ENCODE measurements at regions not wholly inside any gene's neighbourhood (a gene's known extent, or its start where the extent isn't known, plus 50 kb on each side); places are given as distances from the start of the nearest gene placed in this dataset.

DNA sequence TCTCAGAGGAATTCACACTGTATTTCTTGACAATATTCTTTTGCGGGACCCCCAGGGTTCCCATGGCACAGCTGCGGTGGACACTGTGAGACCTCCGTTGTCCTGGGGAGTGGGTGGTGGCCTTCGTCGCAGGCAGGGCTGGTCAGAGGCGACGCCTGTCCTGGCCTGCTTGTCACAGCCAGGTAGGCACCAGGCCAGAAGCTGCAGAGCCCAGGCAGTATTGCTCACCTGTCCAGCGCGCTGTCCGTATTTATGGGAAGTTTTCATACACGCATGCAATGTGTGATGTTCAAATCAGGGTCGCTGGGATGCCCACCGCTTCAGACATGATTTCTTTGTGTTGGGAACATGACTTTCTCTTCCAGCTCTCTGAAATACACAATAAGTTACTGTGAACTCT is 126.6 kb downstream of the RTP5 start:
- CTCF ChIA-PET = no interaction called here
- TF ChIP-seq HDGF (IDR thresholded peaks at IDR 0.05; ENCODE audit: borderline replicate concordance) (no peak), ELF4 (IDR thresholded peaks at IDR 0.05) (no peak), SP1 (IDR thresholded peaks at IDR 0.05) (no peak), SUZ12 (IDR thresholded peaks at IDR 0.05) (no peak)
- POLR2A ChIA-PET = no interaction called here
- DNase-seq (ENCODE audit: extremely low spot score) = no peak

DNA sequence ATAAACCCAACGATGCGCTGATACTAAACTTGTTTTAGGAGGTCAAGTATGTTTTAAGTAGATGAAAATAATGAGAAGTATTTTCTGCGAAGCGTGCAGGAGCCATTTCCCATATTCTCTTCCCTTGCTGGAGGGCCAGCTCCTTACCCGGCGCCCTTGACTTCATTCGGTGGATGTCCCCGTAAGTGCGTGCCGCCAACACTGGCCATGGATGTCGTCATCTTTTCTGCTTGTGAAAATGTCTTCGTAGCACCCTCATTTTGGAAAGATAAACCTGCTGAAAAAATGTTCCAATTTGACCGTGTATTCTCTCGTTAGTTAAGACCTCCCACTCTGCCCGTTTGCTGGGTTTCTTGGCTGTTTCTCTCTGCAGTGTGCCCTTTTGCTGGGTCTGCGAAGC is 127.5 kb downstream of the RTP5 start:
- TF ChIP-seq, protein P1, sequence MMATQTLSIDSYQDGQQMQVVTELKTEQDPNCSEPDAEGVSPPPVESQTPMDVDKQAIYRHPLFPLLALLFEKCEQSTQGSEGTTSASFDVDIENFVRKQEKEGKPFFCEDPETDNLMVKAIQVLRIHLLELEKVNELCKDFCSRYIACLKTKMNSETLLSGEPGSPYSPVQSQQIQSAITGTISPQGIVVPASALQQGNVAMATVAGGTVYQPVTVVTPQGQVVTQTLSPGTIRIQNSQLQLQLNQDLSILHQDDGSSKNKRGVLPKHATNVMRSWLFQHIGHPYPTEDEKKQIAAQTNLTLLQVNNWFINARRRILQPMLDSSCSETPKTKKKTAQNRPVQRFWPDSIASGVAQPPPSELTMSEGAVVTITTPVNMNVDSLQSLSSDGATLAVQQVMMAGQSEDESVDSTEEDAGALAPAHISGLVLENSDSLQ (IDR thresholded peaks at IDR 0.05) = no peak
- TF ChIP-seq BHLHE40 (IDR thresholded peaks at IDR 0.05; ENCODE audit: borderline replicate concordance) (no peak), HDGF (IDR thresholded peaks at IDR 0.05; ENCODE audit: borderline replicate concordance) (no peak), LEF1 (IDR thresholded peaks at IDR 0.05; ENCODE audit: borderline replicate concordance) (no peak), FOXM1 (IDR thresholded peaks at IDR 0.05; ENCODE audit: borderline replicate concordance) (no peak), FOXK2 (IDR thresholded peaks at IDR 0.05) (no peak), SP1 (IDR thresholded peaks at IDR 0.05) (no peak), TARDBP (IDR thresholded peaks at IDR 0.05) (no peak), FOXA1 (IDR thresholded peaks at IDR 0.05) (no peak), ELF4 (IDR thresholded peaks at IDR 0.05) (no peak), CTBP1 (IDR thresholded peaks at IDR 0.05; ENCODE audit: borderline replicate concordance) (no peak), L3MBTL2 (conservative IDR thresholded peaks at IDR 0.05) (no peak), ZNF384 (IDR thresholded peaks at IDR 0.05) (no peak), NFRKB (IDR thresholded peaks at IDR 0.05) (no peak), ARNT (IDR thresholded peaks at IDR 0.05) (no peak), SUZ12 (IDR thresholded peaks at IDR 0.05) (no peak)
- POLR2A ChIA-PET = no interaction called here
- DNase-seq (ENCODE audit: extremely low spot score) = no peak
- CTCF ChIA-PET = no interaction called here

DNA sequence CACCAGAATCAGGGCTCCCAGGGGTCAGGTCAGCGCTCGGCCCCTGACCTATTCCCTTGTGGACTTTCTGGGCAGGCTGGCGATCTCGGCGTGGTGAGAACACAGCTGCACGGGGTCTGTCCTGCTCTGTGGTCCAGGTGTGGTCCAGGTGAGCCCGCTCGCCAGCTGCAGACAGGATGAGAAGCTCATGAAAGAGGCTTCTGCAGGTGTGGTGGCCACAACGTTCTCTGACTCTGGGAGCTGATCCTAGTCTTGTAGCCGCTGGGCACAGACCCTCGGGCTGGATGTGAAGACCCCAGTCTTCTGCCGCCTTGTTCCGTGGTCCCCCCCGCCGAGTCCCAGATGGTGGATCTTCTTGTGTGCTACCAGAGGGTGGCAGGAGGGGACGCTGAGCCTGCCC is 129.7 kb downstream of the RTP5 start:
- TF ChIP-seq ELF4 (IDR thresholded peaks at IDR 0.05) (no peak), LEF1 (IDR thresholded peaks at IDR 0.05; ENCODE audit: borderline replicate concordance) (no peak), CTBP1 (IDR thresholded peaks at IDR 0.05; ENCODE audit: borderline replicate concordance) (no peak), L3MBTL2 (conservative IDR thresholded peaks at IDR 0.05) (no peak), FOXK2 (IDR thresholded peaks at IDR 0.05) (no peak), SP1 (IDR thresholded peaks at IDR 0.05) (no peak), TARDBP (IDR thresholded peaks at IDR 0.05) (no peak), NFRKB (IDR thresholded peaks at IDR 0.05) (no peak)
- TF ChIP-seq, protein P1 (IDR thresholded peaks at IDR 0.05) = no peak
- ChIA-PET CTCF (no interaction called here), POLR2A (no interaction called here)
- DNase-seq (ENCODE audit: extremely low spot score) = no peak

DNA sequence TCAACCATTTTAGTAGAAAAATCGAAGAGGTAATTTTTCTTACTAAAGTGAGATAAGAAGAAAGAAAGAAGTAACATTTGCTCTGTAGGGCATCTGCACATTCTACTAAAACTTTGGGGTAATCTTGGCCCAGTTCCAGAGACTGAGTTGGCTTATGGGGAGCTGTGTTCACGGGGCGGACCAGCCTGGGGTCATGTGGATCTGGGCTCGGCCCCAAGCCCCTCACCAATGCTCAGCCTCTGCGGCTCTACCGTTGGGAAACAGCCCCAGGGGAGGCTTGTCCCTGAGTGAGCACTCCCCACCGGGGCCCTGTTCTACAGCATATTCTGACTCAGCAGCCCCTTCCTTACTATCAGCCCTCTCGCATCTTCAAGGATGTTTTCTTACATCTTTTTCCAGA is 132.3 kb downstream of the RTP5 start:
- no peak for DNase-seq (ENCODE audit: extremely low spot score)
- ChIA-PET CTCF (no interaction called here), POLR2A (no interaction called here)
- TF ChIP-seq CTBP1 (IDR thresholded peaks at IDR 0.05; ENCODE audit: borderline replicate concordance) (no peak), LEF1 (IDR thresholded peaks at IDR 0.05; ENCODE audit: borderline replicate concordance) (no peak), ARNT (IDR thresholded peaks at IDR 0.05) (no peak), NFRKB (IDR thresholded peaks at IDR 0.05) (no peak), L3MBTL2 (conservative IDR thresholded peaks at IDR 0.05) (no peak), FOXK2 (IDR thresholded peaks at IDR 0.05) (no peak), TARDBP (IDR thresholded peaks at IDR 0.05) (no peak), ELF4 (IDR thresholded peaks at IDR 0.05) (no peak), ZNF384 (IDR thresholded peaks at IDR 0.05) (no peak), HDGF (IDR thresholded peaks at IDR 0.05; ENCODE audit: borderline replicate concordance) (no peak), SUZ12 (IDR thresholded peaks at IDR 0.05) (no peak), BHLHE40 (IDR thresholded peaks at IDR 0.05; ENCODE audit: borderline replicate concordance) (no peak), SP1 (IDR thresholded peaks at IDR 0.05) (no peak), FOXA1 (IDR thresholded peaks at IDR 0.05) (no peak), FOXM1 (IDR thresholded peaks at IDR 0.05; ENCODE audit: borderline replicate concordance) (no peak)
- TF ChIP-seq, protein P1 (IDR thresholded peaks at IDR 0.05) = no peak

DNA sequence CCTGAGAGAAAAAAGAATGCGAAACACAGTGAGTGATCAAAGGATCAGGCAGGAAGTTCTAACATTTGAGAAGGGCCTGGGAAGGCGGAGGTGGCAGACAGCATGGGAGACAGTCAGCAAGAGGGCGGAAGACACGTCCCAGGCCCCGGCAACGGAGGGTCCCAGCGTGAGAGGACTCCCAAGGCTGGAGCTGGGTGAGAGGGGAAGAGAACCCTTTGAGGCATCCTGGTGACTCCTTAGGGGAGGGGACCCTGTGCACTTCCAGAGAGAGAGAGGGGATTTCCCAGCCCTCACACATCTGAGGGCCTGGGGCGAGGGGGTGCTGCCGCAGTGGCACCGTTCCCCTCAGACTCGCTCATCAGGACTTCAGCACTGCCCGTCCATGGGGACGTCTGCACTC is 133.4 kb downstream of the RTP5 start:
- POLR2A ChIA-PET = no interaction called here
- CTCF ChIA-PET = no interaction called here
- no peak for TF ChIP-seq LEF1 (IDR thresholded peaks at IDR 0.05; ENCODE audit: borderline replicate concordance)
- TF ChIP-seq BHLHE40 (IDR thresholded peaks at IDR 0.05; ENCODE audit: borderline replicate concordance) = no peak
- no peak for TF ChIP-seq CTBP1 (IDR thresholded peaks at IDR 0.05; ENCODE audit: borderline replicate concordance)
- TF ChIP-seq SP1 (IDR thresholded peaks at IDR 0.05) = no peak
- no peak for TF ChIP-seq FOXM1 (IDR thresholded peaks at IDR 0.05; ENCODE audit: borderline replicate concordance)
- no peak for TF ChIP-seq SUZ12 (IDR thresholded peaks at IDR 0.05)
- no peak for TF ChIP-seq HDGF (IDR thresholded peaks at IDR 0.05; ENCODE audit: borderline replicate concordance)
- TF ChIP-seq L3MBTL2 (conservative IDR thresholded peaks at IDR 0.05) = no peak
- no peak for TF ChIP-seq ZNF384 (IDR thresholded peaks at IDR 0.05)
- no peak for TF ChIP-seq ARNT (IDR thresholded peaks at IDR 0.05)
- TF ChIP-seq, protein P1 (IDR thresholded peaks at IDR 0.05) = no peak
- no peak for TF ChIP-seq TARDBP (IDR thresholded peaks at IDR 0.05)
- no peak for TF ChIP-seq FOXK2 (IDR thresholded peaks at IDR 0.05)
- no peak for TF ChIP-seq NFRKB (IDR thresholded peaks at IDR 0.05)
- no peak for TF ChIP-seq FOXA1 (IDR thresholded peaks at IDR 0.05)
- no peak for TF ChIP-seq ELF4 (IDR thresholded peaks at IDR 0.05)
- no peak for DNase-seq (ENCODE audit: extremely low spot score)

All from HEK293T (cell line).